ENCODE measurements at regions not wholly inside any gene's neighbourhood (a gene's known extent, or its start where the extent isn't known, plus 50 kb on each side); places are given as distances from the start of the nearest gene placed in this dataset.

DNA sequence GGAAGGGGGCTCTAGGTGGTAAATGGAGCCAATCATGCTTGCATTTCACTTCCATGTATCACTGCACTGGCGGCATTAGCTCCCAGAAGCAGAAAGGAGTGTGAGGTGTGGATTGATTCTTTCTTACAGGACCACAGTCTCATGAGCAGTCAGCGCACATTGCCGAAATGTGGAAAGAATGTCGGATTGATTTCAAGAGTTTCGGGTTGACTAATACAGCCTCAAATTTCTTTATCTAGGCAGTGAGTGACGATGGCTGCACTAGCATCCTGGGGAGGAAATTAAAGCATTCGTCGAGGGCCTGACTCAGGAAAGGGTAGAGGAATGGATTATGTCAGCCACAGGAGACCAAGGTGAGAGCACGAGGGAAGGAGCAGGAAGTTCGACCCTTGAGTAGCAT is 222.8 kb upstream of the CDYL start:
- no peak for DNase-seq

DNA sequence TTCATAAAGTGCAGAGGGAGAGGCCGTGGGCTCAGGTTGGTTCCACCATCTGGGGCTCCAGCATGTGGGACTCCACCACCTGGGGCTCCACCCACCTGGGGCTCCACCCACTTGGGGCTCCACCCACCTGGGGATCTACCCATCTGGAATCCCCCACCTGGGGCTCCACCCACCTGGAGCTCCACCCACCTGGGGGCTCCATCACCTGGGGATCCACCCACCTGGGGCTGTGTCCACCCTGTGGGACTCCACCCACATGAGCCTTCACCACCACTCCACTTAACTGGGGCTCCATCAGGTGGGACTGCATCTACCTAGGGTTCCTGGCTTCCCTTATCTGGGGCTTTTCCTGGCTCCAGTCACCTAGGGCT is 226.0 kb upstream of the CDYL start:
- no peak for DNase-seq

- no peak for DNase-seq
Observed at GRCh38 chr6:4549556-4550226, 226.5 kb upstream of the CDYL start.

DNA sequence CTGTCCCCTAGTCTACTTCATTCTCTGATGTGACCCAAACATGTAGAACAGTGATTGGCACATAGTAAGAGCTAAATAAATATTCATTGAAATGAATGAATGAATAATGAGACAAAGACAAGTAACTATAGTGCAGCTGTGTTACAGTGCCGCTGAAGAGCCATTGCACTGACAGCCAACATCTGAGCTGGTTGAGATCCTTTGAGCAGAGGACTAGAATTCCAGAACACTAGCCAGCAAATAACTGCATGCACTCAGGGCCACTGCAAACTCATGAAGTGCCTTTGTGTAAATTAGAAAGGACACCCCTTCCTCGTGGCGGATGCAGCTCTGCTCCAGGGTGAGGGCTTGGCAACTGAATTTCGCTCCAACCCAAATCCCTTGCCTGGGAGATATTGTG is 230.3 kb upstream of the CDYL start:
- DNase-seq: no peak

DNA sequence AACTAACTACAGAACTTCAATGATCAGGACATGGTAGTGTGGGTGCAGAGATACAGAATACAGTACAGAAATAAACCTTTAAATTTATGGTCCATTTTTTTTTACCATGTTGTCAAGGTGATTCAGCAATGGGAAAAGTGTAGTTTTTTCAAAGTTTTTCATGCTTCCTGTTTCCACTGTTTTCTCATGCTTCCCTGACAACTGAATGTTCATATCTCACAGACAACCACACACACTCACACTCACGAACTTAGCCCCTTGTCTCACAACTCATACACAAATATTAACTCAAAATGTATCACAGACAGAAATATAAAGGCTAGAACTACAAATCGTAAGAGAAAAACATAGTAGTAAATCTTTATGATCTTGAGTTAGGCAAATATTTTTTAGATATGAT is 232.6 kb upstream of the CDYL start:
- no peak for DNase-seq

DNA sequence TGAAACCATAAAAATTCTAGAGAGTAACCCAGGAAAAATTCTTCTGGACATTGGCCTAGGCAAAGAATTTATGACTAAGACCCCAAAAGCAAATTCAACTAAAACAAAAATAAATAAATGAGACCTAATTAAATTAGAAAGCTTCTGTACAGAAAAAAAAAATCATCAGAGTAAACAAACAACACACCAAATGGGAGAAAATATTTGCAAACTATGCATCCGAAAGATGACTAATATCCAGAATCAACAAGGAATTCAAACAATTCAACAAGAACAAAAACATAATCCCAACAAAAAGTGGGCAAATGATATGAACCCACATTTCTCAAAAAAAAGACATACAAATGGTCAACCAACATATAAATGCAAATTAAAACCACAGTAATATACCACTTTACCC is 242.6 kb upstream of the CDYL start:
- no peak for DNase-seq

DNA sequence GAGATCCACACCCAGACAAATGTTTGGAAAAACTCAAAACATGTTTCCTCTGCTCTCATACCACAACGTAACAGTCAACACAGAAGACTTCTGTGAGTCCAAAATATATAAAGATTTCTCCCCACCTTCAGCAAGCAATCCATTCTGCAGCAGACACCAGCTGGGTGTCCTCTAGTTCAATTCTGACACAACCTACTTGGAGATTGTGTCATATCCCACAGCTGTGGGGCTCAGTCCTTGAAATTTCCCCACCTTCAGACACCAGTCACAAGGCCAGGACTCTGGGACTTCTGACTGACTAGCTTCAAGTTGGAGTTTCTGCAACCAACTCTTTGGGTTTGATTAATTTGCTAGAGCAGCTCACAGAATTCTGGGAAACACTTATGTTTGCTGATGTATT is 244.8 kb upstream of the CDYL start:
- DNase-seq: no peak

GRCh38 chr6:4522453-4522852 is 253.8 kb upstream of the CDYL start:
- no peak for DNase-seq

DNA sequence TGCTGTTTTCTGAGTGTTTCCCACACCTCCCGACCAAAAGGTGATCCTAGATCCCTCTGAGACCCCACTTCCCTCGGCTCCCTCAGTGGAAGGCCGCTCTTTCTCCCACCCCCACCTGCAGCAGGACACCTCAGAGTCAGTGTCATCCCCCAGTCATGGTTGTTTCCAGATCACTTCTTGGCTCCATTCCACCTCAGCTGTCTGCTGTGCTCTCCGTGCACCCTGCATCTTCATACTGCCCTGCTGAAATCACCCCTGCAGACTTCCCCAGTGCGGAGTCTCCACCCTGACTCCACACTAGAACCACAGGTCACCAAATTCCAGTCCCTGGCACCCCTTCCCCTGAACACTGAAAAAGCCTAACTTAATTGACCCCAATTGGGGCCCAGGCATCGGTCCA is 255.1 kb upstream of the CDYL start:
- no peak for DNase-seq

GRCh38 chr6:4518506-4518905 is 257.7 kb upstream of the CDYL start:
- DNase-seq: no peak

DNA sequence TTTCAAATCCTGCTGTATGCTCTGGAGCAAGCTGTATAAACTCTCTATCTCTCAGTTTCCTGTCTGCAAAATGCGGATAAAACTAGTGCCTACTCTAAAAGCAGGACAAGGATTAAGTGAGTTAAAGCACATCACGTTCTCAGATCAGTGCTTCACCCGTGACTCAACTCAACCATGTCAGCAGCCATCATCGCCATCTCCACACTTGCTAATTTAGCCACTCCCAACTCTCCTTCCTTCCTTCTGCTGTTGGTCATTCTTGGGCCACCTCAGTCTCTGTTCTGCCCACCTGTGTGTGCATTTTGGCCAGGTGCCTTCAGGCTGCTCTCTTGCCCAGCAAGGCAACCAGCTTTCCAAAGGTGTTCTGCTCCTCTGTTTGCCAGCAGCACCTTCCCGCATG is 260.0 kb upstream of the CDYL start:
- no peak for DNase-seq

DNA sequence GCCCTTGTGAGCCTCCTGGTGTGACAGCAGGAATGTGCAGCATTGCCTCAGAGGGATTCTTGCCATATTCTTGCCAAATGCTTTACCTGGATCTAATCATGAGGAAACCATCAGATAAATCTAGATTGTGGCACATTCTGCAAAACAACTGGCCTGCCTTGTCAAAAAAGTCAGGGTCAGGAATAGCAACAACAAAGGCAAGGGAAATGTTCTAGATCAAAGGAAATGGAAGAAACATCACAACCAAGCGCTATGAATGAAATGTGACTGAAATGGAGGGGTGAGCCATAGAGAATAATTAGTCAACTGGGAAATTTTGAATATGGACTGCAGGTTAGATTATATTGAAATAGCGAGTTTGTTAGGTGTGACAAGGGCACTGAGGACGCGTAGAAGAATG is 262.6 kb upstream of the CDYL start:
- no peak for DNase-seq

- no peak for DNase-seq
Observed at GRCh38 chr6:4512051-4512471, 264.1 kb upstream of the CDYL start.

DNA sequence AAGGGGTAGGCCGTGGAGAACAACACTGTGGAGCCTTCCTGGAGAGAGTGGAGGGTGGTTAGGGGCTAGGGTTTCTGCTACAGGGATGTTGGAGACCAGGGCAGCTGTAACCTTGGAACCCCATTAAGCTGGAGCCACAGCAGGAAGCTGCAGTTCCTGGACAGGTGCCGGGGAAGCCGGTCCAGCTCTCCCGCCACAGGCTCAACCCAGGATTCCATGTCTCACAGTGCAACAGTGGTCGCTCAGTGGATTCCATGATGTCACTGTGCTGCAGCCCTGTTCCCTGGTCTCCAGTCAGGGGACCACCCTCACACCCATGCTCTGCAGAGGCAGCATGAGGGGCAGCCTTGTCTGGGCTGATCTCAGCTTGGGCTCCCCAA is 264.6 kb upstream of the CDYL start:
- no peak for DNase-seq

DNA sequence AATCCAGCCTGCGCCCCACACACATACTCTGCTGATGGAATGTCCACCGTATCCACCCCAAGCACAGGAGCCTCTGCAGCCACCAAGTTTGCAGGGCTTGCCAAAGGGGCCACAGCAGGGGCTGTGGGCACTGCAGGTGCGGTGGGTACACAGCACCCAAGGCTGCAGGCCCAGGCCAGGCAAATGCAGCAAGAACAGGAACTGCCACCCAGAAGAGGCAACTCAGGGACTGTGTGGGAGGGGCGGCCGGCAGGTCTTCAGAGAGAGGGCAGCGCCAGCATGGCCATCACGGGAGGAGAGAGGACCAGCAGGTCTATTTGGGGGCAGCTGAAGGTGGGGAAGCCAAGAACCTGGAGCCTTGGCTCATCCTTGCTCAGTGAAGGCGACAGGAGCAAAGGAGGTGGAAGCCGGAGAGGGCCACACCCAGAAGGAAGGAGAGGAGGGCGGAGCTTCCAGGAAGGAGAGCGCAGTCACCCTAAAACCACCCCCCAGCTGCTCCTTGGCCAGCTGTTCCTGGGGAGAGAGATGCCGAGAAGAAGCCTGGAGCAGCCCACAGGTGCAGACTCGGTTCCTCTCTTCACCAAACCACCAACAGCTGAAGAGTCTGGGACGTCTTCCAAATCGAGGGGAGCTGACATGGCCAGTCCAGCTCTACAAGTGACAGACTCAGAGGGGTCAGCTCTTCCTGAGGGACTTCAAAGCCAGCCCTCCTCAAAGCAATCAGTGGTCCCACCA is 265.1 kb upstream of the CDYL start:
- DNase-seq: no peak

DNA sequence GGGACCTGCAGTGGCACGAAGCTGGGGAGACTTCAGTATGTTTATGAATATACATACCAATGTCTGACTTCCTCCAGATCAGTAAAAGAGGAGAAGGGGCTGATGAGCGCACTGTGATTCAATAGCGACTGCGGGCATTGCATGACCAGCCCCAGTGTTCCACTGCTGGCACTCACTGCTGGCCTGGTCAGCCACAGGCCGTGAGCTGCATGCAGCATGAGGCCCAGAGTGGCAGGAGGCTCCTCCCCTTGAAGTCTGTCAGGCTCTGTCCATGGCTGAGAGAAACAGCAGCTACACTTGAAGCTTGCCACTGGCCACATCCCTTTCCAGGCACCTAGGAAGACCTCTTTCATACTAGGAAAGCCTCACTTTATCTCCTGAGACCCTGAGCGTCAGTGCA is 265.9 kb upstream of the CDYL start:
- DNase-seq: no peak

DNA sequence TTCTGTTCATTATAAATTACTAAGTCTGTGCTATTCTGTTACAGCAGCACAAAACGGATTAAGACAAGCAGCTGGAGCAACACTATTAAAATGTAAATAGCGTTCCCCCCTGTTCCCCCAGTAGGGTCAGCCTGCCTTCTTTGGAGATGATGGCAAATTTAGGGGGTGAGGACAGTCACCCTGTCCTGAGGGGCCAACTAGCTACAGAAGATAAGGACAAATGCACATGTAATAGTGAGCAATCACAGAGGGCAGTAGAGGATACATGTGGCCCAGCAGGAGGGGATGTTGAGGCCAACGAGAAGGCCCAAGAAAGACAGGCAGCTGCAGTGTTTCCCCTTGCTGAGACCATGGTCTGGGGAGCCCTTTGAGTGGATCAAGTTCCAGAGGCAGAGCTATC is 266.7 kb upstream of the CDYL start:
- no peak for DNase-seq

DNA sequence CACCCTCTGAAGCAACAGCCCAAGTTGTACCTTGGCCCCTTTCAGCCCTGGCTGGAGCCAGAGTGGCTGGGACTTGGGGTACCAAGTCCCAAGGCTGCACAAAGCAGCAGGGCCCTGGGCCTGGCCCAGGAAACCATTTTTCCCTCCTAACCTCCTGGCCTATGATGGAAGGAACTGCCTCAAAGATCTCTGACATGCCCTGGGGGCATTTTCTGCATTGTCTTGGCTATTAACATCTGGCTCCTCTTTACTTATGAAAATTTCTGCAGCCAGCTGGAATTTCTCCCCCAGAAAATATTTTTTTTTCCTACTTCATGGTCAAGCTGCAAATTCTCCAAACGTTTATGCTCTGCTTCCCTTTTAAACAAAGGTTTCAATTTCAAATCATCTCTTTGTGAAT is 269.4 kb upstream of the CDYL start:
- DNase-seq: no peak

- no peak for DNase-seq
Observed at GRCh38 chr6:4506223-4506622, 270.0 kb upstream of the CDYL start.

DNA sequence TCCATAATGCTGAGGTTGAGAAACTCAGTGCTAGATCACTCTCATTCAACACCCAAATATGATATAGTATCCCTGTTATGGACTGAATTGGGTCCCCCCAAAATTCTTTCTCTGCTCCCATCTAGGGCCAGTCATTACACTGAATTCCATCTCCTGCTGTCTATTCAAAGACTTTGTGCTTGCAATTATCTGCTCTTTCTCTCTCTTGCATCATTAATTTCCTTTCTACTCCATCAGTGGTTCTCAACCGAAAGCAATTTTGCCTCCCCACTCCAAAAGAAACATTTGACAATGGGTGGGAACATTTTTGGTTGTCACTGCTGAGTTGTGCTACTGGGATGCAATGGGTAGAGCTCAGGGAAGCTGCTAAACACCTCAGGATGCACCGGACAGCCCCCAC is 271.5 kb upstream of the CDYL start:
- DNase-seq: no peak

GRCh38 chr6:4503700-4504099 is 272.5 kb upstream of the CDYL start:
- no peak for DNase-seq

GRCh38 chr6:4496284-4496683 is 279.9 kb upstream of the CDYL start:
- no peak for DNase-seq

- DNase-seq: no peak
Observed at GRCh38 chr6:4491501-4492260, 284.5 kb upstream of the CDYL start.

DNA sequence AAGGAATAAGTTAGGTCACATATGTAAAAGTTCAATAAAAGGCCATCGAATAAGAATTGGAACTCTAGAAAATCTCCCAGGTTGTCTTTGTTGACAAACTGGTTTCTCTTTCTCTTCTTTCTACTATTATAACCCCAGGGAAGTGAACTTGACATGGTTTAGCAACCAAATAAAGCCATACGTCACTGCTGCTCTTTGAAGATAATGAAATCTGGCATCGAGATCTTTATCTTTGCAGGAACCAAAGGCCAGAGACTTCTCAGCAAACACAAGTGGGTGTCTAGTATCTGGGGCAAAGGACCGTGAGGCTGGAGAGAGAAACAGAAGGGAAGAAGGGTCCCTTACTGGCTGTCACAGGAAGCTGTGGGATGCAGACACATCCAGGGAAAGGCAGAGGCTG is 286.7 kb upstream of the CDYL start:
- DNase-seq: no peak
